ENCODE measurements at regions not wholly inside any gene's neighbourhood (a gene's known extent, or its start where the extent isn't known, plus 50 kb on each side); places are given as distances from the start of the nearest gene placed in this dataset.

DNA sequence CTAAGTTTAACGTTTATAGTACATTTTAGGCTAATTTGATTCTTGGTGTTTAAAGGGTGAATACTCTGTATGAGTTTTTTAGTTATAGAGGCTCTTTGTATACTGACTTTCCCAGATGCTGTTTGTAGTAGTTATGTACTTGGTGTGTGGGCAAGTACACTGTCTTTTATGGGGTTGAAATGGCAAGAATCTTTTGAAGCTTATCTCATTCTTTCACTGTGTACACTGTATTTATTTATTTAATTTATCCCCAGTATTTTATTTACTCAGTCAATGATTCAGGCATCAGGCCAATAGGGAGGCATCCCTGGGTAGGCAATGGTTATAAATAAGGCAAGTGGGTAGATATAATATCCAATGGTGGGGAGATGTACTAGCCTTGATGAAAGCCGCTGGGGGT is 277.0 kb upstream of the PTCHD4 start:
- TF ChIP-seq ZNF274 (IDR thresholded peaks at IDR 0.05; ENCODE audit: low read depth, low read length) (no peak), YY1 (IDR thresholded peaks at IDR 0.05; ENCODE audit: insufficient read depth, insufficient read length) (no peak)

All from NT2/D1 (cell line).